OCI-LY1 (cell line): ENCODE measurements at regions not wholly inside any gene's neighbourhood (a gene's known extent, or its start where the extent isn't known, plus 50 kb on each side); places are given as distances from the start of the nearest gene placed in this dataset.

ENCODE experiments used
- H2AFZ ChIP-seq: fragments of 200-600 bp; sonication (generic), shearing (Covaris generic); 2 replicates; pipeline ENCODE4 v1.6.0; 2014; ENCODE audit warnings: antibody characterized with exemption, mild to moderate bottlenecking, low read length
- H3F3A ChIP-seq: fragments of 200-600 bp; sonication (generic), shearing (Covaris generic); 2 replicates; pipeline ENCODE4 v1.6.0; 2014; ENCODE audit warnings: mild to moderate bottlenecking, antibody characterized with exemption, low read length, moderate library complexity; ENCODE audit not compliant: insufficient read depth
- H3K27ac ChIP-seq: fragments of 200-600 bp; sonication (generic); 2 replicates; pipeline ENCODE4 v1.5.1; 2014; ENCODE audit warnings: low read length, mixed run types, mild to moderate bottlenecking, low read depth; ENCODE audit not compliant: poor library complexity, severe bottlenecking
- H3K27me3 ChIP-seq: fragments of 200-600 bp; sonication (generic); 2 replicates; pipeline ENCODE4 v1.6.0; 2014; ENCODE audit warnings: antibody characterized with exemption, mild to moderate bottlenecking, low read length, moderate library complexity; ENCODE audit not compliant: insufficient read depth
- H3K36me3 ChIP-seq: fragments of 200-600 bp; sonication (generic); 2 replicates; pipeline ENCODE4 v1.6.1; 2014; ENCODE audit warnings: mild to moderate bottlenecking, antibody characterized with exemption, low read length, moderate library complexity, mixed read lengths; ENCODE audit not compliant: insufficient read depth
- H3K4me1 ChIP-seq: fragments of 200-600 bp; sonication (generic); 2 replicates; pipeline ENCODE4 v1.5.1; 2014; ENCODE audit warnings: mild to moderate bottlenecking, low read length, moderate library complexity; ENCODE audit not compliant: insufficient read depth, severe bottlenecking
- H3K4me2 ChIP-seq: fragments of 200-600 bp; sonication (generic), shearing (Covaris generic); 2 replicates; pipeline ENCODE4 v1.6.1; 2014; ENCODE audit warnings: low read length
- H3K4me3 ChIP-seq: fragments of 200-600 bp; sonication (generic); 2 replicates; pipeline ENCODE4 v1.5.1; 2014; ENCODE audit warnings: low read length, low read depth, mild to moderate bottlenecking, mixed read lengths; ENCODE audit not compliant: poor library complexity, severe bottlenecking
- H3K79me2 ChIP-seq: fragments of 200-600 bp; shearing (Covaris generic); 2 replicates; pipeline ENCODE4 v1.6.1; 2016; ENCODE audit warnings: mixed run types, low read length, mixed read lengths; ENCODE audit not compliant: insufficient read depth
- H3K9ac ChIP-seq: fragments of 200-600 bp; sonication (generic), shearing (Covaris generic); 2 replicates; pipeline ENCODE4 v1.6.1; 2014; ENCODE audit warnings: mild to moderate bottlenecking, low read length, mixed read lengths
- H3K9me2 ChIP-seq: fragments of 200-600 bp; sonication (generic), shearing (Covaris generic); 2 replicates; pipeline ENCODE4 v1.6.1; 2014; ENCODE audit warnings: low read depth, mild to moderate bottlenecking, low read length, mixed read lengths
- H3K9me3 ChIP-seq: fragments of 200-600 bp; shearing (Covaris generic); 2 replicates; pipeline ENCODE4 v1.6.1; 2014; ENCODE audit warnings: low read length, mixed read lengths
- H4K20me1 ChIP-seq: fragments of 200-600 bp; sonication (generic), shearing (Covaris generic); 2 replicates; pipeline ENCODE4 v1.6.0; 2016; ENCODE audit warnings: mild to moderate bottlenecking, low read length; ENCODE audit not compliant: insufficient read depth
- CTCF ChIP-seq: fragments of 200-600 bp; sonication (generic), shearing (Covaris generic); IDR thresholded peaks from 2 replicates; pipeline ENCODE4 v1.5.1; 2017; ENCODE audit warnings: mild to moderate bottlenecking, antibody characterized with exemption, low read length, moderate library complexity, mixed read lengths
- EZH2 ChIP-seq: fragments of 200-600 bp; sonication (generic), shearing (Covaris generic); IDR thresholded peaks from 2 replicates; pipeline ENCODE4 v1.8.0; 2017; ENCODE audit warnings: borderline replicate concordance, mixed run types, mild to moderate bottlenecking, antibody characterized with exemption, low read length, moderate library complexity, mixed read lengths

- H3K4me2 ChIP-seq: no peak overlapping the region
- H4K20me1 ChIP-seq: no peaks in the 10 kb centered on the region
- H3F3A ChIP-seq: no peaks in the 10 kb centered on the region
- H3K9ac ChIP-seq: no peak overlapping the region
- no peaks in the 10 kb centered on the region for H3K36me3 ChIP-seq
- no peak overlapping the region for H3K27ac ChIP-seq
- no peaks in the 10 kb centered on the region for H3K27me3 ChIP-seq
- no peaks in the 10 kb centered on the region for H3K79me2 ChIP-seq
- H3K4me1 ChIP-seq: no peaks in the 10 kb centered on the region
- H3K9me2 ChIP-seq: no peaks in the 10 kb centered on the region
- H2AFZ ChIP-seq: no peak overlapping the region
- no peak for TF ChIP-seq EZH2
- TF ChIP-seq CTCF: no peak
- H3K4me3 ChIP-seq: no peak overlapping the region
- H3K9me3 ChIP-seq: no peaks in the 10 kb centered on the region
Measured at GRCh38 chr4:147129687-147130086, 184.0 kb upstream of the TTC29 start.

GRCh38 chr4:147134536-147135210 is 189.0 kb upstream of the TTC29 start:
- Histone ChIP-seq H3K9ac (no peak overlapping the region), H3K9me3 (no peaks in the 10 kb centered on the region), H3K4me1 (no peaks in the 10 kb centered on the region), H3K4me3 (no peak overlapping the region), H3F3A (no peaks in the 10 kb centered on the region), H4K20me1 (no peaks in the 10 kb centered on the region), H3K4me2 (no peak overlapping the region), H3K9me2 (no peaks in the 10 kb centered on the region), H3K27ac (no peak overlapping the region), H3K79me2 (no peaks in the 10 kb centered on the region), H3K36me3 (no peaks in the 10 kb centered on the region), H2AFZ (no peak overlapping the region), H3K27me3 (no peaks in the 10 kb centered on the region)
- TF ChIP-seq CTCF: no peak
- no peak for TF ChIP-seq EZH2

GRCh38 chr4:147136310-147136709 is 190.6 kb upstream of the TTC29 start:
- no peaks in the 10 kb centered on the region for H3K9me2 ChIP-seq
- no peaks in the 10 kb centered on the region for H4K20me1 ChIP-seq
- no peak for TF ChIP-seq CTCF
- TF ChIP-seq EZH2: no peak
- no peak overlapping the region for H3K27ac ChIP-seq
- no peaks in the 10 kb centered on the region for H3F3A ChIP-seq
- H2AFZ ChIP-seq: no peak overlapping the region
- H3K4me1 ChIP-seq: no peaks in the 10 kb centered on the region
- H3K27me3 ChIP-seq: no peaks in the 10 kb centered on the region
- H3K79me2 ChIP-seq: no peaks in the 10 kb centered on the region
- no peak overlapping the region for H3K9ac ChIP-seq
- no peaks in the 10 kb centered on the region for H3K9me3 ChIP-seq
- H3K4me2 ChIP-seq: no peak overlapping the region
- no peak overlapping the region for H3K4me3 ChIP-seq
- no peaks in the 10 kb centered on the region for H3K36me3 ChIP-seq
